ENCODE measurements at regions not wholly inside any gene's neighbourhood (a gene's known extent, or its start where the extent isn't known, plus 50 kb on each side); places are given as distances from the start of the nearest gene placed in this dataset.
"Not testable (repeated sequence)": the region's sequence is repeated elsewhere in the genome, so short reads cannot be mapped to it uniquely, and the experiment has no call there.

DNA sequence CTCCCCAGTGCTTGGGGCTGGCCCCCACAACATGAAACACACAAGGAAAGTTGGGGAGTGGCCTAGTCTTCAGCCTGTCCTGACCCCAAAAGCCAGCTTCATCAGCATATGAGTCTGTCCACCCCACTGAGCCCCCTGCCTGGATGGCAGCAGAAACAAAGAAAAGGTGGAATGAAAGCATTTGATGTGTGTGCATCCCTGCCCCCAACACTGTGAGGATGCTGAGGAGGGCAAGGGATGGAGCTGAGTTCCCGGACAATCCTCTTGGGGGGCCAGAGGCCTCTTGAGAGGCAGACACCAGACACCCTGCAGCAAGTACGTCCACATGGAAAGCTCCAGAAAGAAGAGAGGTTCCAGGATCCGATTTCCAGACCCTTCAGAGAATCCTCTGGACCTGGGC, 113.5 kb upstream of the PPP1R26 start:
- DNase-seq, result no peak

DNA sequence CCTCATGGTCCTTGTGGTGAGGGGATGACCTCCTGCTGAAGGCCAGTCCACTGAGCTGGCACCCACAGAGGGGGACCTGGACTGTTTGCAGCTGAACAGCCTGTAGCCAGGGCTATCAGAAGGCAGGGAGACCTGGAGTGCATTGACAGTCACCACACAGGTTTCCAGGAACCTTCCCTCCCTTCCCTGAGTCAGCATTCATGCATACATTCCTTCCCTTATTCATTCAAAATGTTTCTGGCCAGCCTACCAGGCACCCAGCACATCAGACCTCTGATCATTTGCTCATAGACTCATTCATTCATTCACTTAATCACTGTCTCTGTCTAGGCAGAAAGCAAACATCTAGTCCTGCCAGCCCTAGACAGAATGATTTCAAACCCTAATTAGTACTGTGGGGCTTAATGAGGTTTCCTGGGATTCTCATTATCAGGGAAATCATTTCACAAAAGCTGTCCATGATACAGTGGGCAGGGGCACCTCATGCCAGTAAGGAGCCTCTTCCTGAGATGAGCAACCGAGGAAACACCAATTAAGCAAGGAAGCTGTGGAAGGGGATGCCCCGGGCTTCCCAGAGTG, 110.1 kb upstream of the PPP1R26 start:
- DNase-seq, result no peak

DNA sequence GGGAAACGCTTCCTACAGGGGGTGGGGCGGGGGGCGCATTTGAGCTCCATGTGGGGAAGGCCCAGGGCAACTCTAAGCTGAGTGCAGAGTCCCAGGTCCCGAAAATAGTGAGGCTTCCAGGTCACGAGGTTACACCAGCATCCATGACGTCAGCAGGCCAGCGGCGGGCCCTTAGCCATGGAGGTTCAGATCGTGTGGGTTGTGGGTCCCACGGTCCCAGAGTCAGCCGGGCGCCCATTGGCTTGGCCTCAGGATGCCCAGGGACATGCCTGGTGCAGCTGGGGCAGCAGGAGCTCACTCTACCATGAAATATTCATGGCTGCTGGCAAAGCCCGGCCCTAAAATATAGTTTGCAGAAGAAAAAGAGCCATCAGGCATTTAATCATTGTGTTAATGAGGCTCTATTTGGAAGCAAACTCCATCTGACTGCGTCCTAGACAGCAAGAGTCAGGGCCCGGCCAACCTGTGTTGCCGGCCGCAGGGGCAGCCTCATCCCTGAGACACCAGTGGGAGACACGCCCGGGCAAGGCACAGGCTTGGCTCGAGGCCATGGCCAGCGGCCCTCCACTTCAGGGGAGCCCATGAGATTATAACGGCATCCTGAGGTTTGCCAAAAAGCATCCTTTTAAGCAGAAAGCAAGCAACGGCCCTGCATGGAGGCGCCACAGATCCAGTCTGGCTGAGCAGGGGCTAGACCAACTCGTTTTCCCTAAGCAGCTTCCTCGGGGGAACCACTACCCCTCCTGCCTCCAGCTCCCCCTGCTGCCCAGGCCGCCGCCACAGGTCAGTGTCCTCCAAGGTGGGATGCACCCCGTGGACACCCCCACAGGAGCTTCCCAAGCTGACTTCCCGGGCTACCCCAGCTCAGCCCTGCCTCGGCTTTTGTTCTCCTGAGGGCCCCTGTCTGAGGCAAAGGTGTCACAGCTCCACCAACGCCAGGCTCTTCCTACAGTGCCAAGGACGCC, 108.9 kb upstream of the PPP1R26 start:
- DNase-seq, result no peak

DNA sequence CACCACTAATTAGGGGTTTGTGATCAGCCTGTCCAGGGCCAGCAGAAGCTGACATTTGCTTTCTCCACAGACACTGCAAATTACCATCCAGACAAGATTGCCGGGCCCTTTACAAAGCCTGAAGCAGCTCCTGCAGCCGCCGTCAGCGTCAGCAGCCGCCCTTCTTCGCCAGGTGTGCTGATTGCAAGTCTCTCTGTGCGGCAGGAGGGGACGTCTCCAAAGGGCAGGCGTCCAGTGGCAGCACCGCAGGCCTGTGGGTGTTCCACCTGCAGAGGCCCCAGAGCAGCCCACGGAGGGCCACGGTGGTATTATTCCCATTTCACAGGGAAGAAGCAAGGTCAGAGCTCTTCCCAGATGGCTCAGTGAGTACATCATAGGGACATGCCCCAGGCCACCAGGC, 108.0 kb upstream of the PPP1R26 start:
- DNase-seq, result no peak

DNA sequence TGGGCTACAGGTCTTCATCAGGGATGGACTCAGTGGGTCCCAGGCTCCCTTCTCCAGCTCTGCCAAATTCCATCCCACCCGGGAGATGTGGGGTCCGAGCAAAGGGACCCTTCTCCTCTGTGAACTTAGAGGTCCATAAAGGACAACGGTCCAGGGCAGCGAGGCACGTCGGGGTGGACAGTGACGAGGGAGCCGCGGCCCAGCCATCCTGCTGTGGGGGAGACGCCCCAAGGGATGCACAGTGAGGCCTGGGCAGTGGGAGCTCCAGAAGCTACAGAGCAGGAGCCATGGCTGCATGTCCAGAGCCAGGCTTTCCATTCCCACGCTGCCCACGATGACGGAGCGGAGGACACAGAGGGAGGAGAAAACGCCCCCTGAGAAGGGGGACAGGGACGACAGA, 107.5 kb upstream of the PPP1R26 start:
- no peak for DNase-seq

DNA sequence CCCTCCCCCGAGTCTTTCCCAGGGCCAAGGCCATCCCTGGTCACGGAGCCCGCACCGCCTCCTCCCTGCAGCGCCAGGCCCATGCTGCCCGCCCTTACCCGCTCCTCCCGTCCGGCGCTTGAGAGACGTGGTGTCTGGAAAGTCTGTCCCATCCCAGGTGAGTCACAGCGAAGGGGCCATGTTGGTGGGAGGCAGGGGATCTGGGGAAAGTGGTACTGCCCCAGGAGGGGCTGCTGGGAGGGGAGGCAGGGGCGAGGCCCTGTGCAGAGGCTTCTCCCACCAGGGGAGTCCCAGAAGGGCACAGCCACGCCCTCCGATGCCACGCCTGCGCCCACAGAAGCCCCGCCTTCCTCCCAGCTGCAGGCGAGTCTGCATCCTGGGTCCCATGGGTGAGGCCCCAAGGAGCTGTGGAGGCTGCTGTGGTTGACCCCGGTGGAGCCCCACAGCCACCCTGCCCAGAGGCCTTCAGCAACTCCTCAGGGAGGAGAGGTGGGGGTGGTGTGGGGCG, 107.0 kb upstream of the PPP1R26 start:
- no peak for DNase-seq

DNA sequence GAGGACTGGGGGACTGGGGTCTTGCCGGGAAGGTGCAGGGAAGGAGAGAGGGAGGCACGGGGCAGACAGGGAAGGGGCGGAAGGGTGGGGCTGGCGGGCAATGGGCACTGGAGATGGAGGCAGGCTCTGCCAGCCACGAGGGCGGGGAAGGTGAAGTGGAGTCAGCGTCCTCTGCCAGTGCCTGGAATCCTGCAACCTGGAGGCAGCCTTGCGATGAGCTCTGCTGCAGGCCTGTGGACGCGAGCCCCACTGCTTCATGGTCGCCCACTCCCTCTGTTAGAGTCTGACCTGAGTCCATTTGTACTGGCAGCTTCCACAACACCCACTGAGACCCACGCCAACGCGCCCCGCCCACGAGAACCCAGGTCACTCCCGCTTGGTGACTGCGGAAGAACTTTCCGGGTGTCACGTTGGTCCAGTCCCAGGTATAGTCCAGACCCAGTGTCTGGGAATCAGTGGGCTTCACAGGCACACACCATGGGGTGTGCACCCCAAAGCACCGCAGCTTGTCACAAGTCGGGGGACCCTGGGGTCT, 106.4 kb upstream of the PPP1R26 start:
- DNase-seq, result no peak

DNA sequence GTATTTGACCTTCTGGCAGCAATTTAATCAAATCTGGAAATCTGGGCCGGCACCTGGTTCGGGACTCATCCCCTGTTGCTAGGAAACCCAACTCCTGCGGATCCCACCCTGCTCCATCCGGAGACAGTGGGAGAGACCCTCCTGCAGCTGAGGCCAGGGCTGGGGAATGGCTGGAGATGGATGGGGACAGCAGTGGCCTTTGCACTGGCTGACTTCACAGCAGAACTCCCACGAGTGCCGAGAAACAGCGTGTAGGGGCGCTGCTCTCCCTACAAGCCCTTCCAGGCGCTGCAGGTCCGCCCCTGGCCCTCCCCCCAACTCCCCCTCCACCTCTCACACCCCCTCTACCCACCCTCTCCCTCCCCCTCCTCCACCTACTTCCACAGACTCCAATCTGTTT, 105.8 kb upstream of the PPP1R26 start:
- DNase-seq, result no peak

DNA sequence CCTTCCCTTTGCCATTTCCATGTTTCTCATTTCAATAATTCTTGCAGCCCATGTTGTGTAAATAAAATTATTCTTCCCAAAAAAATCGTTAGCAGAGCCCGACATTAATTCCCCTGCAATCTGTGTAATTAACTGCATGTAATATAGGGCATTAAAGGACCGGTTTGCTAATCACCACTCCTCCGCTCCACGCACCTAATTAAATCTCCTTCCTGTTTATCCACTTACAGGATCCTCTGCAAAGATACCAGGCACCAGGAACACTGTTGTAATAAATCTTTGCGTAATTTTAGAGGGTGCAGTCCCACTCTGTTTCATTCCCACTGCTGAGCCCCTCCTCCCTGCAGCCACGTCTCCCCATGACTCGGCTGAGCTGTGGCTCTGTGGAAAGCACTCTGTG, 105.0 kb upstream of the PPP1R26 start:
- no peak for DNase-seq

DNA sequence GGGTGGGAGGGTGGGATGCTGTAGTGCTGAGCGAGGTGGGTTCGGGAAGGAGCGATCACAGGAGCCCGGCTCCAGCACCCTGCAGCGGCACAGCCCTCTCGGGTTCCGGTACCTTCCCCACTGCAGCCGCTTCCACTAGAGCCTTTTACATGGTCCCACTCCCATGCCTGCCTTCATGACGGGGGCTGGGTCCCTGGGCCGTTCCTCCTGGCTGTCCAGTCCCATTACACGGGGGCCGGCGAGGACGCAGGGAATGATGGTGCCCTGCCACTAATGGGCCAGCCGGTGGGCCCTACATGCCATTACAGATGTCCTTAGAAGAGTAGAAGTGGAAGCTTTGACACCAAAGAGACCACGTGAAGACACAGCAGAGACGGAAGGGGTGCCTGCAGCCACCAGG, 104.6 kb upstream of the PPP1R26 start:
- DNase-seq, result no peak

DNA sequence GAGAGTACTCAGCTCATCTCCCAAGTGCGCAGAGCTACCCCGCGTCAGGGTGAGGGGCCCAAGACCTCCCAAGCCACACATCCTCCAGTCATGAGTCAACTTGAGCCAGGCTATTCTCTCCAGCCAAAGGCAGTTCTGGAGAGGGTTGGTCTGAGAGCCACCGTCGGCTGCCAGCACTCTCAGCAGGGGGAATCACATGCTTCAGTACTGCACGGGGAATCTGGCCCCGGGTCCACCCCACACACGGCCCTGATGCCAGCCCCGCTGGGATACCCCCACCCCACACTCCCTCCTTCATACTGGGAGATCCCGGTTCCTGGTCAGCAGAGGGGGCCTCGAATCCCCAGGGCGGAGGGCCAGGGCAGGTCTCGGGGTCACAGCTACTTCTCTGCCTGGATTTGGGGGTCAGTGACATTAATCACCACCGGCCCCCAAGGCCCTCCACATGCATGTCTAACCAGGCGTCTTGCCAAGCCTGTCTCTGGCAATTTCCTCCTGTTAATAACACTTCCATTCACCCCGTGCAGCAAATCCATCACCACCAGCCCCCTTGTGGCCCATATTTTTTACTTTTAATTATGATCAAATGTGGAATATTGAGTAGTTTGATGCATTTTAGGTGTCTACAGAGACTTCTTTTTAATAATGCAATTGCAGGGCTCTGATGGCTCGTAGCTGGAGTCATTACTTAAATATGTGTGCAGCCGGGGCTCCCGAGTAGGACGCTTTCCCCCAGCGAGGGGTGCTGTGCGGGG, 102.9 kb upstream of the PPP1R26 start:
- DNase-seq, result no peak

DNA sequence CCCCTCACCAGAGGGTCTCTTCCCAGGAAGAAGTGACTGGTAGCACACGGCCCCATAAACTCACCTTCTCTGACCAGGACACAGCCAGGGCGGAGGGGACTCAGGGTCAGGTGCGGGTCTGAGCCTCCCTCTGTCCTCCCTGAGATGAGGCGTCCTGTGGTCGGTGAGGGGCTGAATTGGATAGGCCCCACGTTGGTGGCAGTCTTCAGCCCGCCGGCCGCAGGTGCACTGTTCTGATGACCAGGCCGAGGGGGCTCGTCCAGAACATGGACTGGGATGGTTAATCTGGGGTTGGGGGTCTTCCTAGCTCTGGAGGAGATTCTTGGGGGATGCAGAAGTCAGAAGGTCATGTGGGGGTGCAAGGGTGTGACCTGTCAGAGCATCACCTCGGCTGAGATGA, 102.2 kb upstream of the PPP1R26 start:
- DNase-seq, result no peak

DNA sequence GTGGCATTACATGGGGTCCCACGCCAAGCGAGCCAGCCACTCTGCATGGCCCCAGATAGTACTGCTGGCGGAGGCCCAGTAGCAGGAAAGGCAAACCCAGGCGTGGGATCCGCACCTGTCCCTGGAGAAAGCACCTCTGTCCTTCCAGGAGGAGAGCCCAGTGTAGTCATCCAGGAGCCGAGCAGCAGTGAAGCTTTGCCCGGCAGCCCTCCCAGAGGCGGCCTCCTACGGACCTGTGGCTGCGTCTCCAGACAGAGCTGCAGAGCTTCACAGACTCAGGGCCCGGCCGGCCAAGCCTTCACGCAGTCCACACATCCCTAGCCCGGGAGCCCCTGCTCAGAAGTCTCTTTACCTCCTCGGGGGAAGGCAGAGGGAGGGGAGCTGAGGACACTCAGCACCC, 100.8 kb upstream of the PPP1R26 start:
- DNase-seq, result no peak

DNA sequence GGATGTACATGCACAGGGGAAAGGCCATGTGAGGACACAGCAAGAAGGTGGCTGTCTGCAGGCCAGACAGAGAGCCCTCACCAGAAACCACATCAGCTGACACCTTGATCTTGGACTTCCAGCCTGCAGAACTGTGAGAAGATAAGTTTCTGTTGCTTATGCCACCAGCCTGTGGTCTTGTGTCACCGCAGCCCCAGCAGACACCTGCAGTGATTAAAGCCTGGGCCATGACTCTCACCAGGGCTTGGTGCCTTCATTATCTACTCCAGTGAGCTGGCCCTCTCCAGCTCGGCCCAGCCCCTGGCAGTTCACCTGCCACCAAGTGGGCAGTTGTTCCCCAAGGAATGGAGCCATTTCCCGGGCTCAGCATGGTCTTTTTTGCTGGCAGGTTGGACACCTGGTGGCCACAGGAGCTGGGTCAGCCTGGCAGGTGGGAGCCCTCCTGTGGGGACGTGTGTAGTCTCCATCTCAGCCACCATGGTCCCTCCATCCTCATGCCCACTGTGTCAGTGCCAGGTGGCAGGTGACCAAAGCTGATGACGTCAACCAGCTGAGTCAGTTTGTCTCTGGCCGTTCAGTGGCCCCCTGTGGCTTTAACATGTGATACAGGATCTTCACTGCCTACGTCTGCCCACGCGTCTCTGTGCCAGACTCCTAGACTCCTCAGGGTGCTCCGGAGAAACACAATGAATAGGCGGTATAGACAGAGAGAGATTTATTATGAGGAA, 99.9 kb upstream of the PPP1R26 start:
- no peak for DNase-seq

DNA sequence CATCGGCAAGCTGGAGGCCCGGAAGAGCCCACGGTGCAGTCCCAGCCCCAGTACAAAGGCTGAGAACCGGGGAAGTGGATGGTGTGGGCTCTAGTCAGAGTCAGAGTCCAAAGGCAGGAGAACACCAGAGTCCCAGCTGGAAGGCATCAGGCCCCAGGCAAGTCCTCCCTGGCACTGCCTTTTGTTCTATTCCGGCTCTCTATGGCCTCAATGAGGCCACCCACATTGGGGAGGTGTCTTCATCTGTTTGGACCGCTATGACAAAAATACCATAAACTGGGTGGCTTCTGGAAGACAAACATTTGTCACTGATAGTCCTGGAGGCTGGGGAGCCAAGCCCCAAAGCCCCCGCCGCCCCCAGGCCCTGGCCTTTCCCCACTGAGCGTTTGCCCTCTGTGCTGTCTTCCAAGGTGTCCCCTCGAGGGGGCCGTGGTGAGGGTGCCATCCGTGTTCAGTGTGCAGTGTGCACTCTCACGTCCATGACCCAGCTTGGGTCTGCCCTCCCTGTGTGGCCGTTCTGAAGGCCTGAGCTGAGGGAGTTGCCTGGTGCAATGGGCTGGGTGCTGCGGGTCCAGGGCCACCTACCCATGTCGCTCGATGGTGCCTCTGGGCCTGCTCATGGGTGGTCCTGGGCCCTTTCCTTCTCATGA, 99.1 kb upstream of the PPP1R26 start:
- DNase-seq, result no peak

DNA sequence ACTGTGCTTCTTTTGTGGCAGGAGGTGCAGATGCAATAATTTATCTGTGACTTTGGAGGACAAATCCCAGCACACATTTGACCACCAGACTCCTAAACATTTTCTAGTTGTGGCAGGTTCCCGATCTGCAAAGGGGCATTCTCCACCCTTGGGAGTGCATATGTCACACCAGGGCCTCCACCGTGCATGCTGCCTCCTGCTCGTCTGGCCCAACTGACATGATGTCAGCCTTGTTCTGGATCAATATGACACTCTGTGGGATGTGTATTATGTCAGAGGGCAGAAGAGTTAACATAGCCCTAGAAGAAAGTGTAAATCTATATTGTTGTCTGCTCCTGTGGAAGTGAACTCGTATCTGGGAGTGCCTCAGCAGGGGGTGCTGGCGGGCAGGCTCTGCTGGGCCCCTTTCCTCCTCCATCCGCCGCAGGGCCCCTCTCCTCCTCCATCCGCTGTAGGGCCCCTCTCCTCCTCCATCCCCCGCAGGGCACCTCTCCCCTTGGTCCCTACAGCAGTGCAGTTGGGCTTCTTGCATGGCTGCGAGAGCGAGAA, 97.7 kb upstream of the PPP1R26 start:
- DNase-seq, result no peak

DNA sequence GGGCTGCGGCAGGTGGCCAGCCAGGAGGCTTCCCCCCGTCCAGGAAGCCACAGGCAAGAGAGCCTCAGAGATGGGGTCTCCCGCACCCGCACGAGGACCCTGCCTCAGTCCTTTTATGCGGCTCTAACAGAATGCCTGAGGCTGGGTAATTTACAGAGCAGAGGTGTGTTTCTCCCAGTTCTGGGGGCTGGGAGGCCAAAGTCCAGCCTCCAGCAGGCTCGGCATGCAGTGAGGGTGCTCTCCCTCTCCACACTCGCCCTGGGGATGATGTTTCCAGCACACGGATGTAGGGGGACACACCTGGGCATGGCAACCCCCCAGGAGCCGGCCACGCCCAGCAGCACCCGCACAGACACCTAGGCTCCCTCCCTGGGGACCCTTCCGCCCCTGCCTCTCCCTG, 95.4 kb upstream of the PPP1R26 start:
- no peak for DNase-seq

DNA sequence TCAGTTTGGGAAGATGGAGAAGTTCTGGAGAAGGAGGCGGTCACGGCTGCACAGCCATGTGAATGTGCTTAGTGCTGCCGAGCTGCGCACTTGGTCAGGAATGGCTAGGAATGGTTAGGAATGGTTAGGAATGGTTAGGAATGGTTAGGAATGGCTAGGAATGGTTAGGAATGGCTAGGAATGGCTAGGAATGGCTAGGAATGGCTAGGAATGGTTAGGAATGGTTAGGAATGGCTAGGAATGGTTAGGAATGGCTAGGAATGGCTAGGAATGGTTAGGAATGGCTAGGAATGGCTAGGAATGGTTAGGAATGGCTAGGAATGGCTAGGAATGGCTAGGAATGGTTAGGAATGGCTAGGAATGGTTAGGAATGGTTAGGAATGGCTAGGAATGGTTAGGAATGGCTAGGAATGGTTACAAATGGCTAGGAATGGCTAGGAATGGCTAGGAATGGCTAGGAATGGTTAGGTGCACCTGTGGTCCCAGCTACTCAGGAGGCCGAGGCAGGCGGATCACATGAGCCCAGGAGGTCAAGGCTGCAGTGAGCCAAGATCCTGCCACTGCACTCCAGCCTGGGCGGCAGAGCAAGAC, 94.7 kb upstream of the PPP1R26 start:
- not testable (repeated sequence) for DNase-seq

DNA sequence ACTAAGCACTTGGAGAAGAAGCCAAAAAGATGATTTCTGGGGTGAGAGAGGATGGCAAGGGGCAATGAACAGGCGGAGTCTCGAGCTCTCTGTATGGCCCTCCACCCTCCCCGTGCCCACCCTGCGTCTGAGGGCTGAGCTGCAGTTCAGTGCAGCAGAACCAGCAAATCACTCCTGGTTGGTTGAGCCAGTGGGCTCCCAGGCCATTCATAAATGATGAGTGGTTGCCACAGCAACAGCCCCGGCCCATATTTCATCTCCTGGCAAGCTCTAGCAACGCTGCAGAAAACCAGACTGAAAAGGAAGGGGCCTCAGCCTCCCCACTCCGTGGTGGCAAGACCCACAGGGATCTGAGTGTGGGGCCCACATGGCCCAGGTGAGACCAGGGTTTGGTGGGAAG, 93.8 kb upstream of the PPP1R26 start:
- DNase-seq, result no peak

DNA sequence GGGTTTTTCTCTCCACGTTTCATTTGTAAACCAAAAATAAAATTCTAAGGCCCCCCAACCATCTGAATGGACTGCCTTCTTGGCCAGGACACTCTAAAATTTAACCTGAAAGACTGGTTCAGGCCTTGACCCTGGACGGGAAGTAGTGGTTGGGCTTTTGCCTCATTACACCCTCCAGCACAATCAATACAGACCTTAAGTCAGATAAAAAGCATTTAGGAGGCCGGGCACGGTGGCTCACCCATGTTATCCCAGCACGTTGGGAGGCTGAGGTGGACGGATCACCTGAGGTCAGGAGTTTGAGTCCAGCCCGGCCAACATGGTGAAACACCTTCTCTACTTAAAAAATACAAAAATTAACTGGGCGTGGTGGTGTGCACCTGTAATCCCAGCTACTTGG, 91.6 kb upstream of the PPP1R26 start:
- no peak for DNase-seq

DNA sequence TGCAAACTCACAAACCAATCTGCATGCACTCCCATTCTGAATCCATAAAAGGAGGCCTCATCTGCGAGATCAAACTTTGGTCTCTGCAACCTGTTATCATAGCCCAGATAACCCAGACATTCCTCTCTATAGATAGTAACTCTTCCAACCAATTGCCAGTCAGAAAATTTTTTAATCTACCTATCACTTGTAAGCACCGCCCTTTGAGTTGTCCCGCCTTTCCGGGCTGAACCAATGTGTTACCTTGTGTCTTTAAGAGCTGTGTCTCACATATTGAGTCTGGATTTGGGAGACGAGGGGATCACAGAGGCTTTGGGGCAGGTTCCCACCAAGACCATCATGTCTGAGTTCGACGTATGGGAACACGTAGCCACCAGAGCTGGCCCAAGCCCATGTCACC, 91.1 kb upstream of the PPP1R26 start:
- no peak for DNase-seq

Measured in stimulated activated CD4-positive, alpha-beta T cell treated with anti-CD3 and anti-CD28 coated beads, Interleukin-2, amount 100 ng/mL, for 24 hours (primary cell).